Stimulated activated CD4-positive, alpha-beta T cell treated with anti-CD3 and anti-CD28 coated beads, Interleukin-4, amount 100 ng/mL, for 24 hours (primary cell): ENCODE measurements at regions not wholly inside any gene's neighbourhood (a gene's known extent, or its start where the extent isn't known, plus 50 kb on each side); places are given as distances from the start of the nearest gene placed in this dataset.

Experiments used
- DNase-seq: peaks from one replicate; pipeline ENCODE4 v3.0.0-alpha.2; 2020

DNA sequence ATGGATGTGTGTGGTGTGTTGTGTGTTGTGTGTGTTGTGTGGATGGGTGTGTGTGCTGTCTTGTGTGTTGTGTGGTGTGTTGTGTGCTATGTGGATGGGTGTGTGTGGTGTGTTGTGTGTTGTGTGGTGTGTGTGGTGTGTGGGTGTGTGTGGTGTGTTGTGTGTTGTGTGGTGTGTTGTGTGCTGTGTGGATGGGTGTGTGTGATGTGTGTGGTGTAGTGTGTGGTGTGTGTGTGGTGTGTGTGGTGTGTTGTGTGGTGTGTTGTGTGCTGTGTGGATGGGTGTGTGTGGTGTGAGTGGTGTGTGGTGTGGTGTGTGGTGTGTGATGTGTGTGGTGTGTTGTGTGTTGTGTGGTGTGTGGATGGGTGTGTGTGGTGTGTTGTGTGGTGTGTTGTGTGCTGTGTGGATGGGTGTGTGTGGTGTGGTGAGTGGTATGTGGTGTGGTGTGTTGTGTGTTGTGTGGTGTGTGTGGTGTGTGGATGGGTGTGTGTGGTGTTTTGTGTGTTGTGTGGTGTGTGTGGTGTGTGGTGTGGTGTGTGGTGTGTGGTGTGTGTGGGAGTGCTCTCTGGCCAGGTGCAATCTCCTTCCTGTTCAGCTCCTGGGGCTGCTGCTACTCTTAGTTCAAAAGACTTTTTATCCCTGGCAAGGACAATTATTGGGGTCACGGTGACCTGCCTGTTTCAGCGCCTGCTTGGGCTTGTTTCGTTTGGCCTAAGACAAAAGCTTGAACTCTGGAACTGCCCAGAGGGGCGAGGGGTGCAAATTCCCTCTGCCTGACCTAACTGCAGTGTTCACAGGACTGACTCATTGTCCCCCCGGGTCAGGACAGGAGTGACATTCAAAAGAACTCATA is 101.1 kb downstream of the UBIAD1 start:
- no peak for DNase-seq

GRCh38 chr1:11374748-11375110 is 101.7 kb downstream of the UBIAD1 start:
- no peak for DNase-seq

- DNase-seq, result no peak
These were observed 101.9 kb upstream of the DISP3 start for GRCh38 chr1:11377001-11377583.

DNA sequence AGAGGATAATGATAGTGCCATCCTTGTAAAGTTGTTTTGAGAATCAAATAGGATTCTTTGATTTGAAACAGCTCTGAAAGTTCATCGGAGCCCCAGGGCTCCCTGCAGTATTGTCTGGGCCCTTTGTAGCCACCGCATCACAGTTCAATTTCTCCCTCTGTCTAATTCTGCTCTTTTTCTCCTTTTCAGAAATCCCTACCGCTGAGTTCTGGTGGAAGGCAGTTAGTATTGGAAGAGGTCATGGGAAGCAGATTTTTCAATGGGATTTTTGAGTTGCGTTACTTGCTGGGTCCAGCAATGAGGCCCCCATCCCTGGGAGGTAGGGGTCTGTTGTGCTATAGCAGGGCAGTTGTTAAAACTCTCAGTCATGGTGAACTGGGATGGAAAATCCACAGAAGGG is 101.0 kb upstream of the DISP3 start:
- no peak for DNase-seq

DNA sequence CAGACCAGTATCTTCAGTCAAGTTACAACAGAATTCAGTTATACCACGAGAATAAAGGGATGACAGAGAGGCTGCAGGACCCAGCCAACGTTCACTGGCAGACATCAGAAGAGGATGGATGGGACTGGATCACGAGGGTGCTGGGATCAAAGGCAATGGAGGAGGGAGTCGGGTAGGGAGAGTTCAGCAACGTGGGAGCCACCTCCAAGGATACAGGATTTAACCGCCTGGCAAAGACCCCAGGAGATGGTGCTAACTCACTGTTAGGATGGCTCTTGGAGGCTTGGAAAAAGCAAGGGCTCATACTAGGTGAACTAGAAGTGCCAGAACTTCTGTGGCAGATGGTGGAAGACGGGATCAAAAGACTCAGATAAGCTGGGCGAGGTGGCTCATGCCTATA is 99.1 kb upstream of the DISP3 start:
- DNase-seq, result no peak

GRCh38 chr1:11380500-11380899 is 98.5 kb upstream of the DISP3 start:
- DNase-seq, result no peak

DNA sequence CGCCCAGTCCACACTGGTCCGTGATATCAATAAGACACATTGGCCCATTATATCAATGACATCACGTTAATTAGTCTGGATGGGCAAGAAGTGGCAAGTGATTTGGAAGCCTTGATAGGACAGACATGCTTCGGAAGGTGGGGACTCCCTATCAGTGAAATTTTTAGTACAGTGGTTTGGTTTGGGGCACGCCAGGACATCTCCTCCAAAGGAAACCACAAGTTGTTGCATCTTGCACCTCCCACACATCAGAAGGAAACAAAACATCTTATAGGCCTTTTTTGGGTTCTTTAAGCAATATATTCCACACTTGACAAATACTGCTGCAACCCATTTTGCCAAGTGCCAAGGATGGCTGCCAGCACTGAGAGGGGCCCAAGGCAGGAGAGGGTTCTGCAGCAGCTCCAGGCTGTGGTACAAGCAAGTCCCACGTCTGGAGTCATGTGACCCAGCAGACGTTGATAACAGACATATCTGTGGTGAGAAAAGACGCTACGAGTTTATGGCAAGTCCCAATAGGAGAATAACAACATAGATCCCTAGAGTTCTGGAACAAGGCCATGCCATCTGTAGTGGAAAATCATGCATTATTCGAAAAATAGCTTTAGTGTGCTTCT is 95.3 kb upstream of the DISP3 start:
- DNase-seq, result no peak

GRCh38 chr1:11384170-11384554 is 94.8 kb upstream of the DISP3 start:
- no peak for DNase-seq

- DNase-seq, result no peak
These were observed 91.1 kb upstream of the DISP3 start for GRCh38 chr1:11387829-11388228.

DNA sequence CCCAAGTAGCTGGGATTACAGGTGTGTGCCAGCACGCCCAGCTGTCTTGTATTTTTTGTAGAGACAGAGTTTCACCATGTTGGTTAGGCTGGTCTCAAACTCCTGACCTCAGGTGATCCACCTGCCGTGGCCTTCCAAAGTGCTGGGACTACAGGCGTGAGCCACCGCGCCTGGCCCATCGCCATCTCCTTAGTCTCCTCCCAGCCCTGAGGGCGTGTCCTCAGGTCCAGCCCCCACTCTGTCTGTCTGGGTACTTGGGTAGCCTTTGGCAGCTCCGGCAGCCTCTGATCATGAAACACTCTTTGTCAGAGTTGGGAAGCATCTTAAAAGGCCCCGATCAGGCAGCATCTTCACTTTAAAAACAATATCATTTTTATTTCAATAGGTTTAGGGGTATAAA is 90.3 kb upstream of the DISP3 start:
- DNase-seq, result no peak

GRCh38 chr1:11391327-11391726 is 87.6 kb upstream of the DISP3 start:
- DNase-seq, result no peak

DNA sequence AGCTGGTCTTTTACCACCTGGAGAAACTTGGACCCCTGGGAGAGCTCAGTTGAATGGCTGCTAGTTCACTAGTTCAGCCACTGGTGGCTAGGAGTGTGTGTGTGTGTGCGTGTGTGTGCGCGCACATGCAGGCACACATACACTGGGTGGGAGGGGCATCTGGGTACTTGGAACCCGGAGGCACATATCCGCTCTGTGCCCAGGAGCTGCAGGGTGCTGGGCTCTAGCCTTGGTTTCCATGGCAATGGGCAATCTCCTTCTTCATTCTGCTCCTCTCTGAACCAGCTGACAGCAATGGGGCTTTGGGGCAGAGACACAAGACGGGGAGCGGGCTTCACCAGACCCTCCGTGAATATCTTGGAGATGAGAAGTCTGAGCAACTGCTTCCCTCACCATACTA is 87.1 kb upstream of the DISP3 start:
- DNase-seq, result no peak

DNA sequence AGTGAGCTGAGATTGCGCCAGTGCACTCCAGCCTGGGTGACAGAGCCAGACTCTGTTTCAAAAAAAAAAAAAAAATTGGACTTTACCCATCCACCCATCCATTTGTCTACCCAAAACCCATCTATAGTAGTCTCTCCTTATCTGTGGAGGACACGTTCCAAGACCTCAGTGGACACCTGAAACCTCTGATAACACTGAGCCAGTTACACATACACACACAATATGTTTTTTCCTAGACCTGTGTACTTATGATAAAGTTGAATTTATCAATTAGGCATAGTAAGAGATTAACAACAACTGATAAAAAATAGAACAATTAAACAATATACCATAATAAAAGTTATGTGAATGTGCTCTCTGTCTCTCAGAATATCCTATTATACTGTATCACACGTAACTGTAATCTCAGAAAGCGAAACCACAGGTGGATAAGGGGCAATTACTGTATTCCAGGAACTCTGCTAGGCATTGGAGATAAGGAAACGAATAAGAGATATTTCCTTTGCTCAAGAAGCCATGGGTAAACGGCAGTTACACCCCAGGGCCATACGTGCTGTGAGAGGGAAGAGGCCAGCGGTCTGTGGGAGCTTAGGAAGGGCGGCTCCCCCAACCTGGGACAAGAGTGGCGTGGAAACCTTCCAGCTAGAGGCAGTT is 84.2 kb upstream of the DISP3 start:
- no peak for DNase-seq

DNA sequence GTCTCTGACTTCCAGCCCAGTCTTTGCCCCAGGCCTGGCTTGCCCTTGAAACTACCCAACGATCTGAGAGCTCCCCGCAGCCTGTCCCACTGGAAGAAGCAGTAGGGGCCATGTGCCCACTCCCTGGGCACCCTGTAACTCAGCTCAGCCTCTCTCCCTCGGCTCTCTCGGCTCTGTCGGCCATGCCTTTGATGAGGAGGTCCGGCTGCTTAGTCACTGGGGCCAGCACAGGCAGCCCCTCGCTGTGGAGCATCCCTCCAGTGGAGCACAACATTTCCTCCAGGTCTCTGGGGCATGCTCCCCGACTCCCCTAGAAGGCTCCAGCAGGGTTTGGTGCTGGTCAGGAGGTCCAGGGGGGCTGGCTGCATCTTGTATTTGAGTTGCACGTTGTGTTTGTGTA is 83.3 kb upstream of the DISP3 start:
- DNase-seq, result no peak

DNA sequence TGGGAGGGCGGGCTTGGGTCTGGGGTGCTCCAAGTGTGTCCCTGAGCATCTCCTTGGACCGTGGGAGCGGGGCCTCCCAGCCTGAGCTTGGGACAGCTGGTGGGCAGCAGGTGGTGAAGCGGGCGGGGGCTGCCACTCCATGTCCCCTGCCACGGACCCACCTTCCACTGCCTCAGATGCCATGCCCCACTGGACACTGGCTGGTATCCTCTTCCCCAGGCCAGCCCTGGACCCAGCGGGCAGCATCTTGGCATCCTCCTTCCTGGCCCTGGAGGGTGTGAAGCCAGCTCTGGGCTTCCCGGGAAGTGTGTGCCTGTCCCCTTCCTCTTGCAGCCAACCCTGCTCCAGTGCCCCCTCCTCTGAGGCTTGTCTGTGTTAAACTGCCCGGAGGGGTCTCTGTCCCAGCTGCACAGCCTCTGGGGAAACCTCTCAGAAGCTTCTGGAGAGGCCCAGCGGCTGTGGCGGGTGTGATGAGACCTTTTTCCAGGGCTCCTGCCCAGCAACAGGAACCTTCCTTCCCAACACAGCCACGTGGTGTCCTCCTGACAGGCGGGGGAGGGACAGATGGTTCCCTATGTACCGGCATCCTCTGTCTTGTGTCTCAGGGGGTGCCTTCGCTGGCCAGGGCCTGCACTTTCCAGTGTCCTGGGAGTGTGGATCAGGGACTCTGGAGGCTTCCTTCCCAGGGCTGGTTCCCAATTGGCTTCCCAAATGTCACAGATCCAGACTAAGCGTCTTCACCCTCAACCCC is 81.6 kb upstream of the DISP3 start:
- no peak for DNase-seq

- no peak for DNase-seq
These were observed 79.7 kb upstream of the DISP3 start for GRCh38 chr1:11399250-11399649.

DNA sequence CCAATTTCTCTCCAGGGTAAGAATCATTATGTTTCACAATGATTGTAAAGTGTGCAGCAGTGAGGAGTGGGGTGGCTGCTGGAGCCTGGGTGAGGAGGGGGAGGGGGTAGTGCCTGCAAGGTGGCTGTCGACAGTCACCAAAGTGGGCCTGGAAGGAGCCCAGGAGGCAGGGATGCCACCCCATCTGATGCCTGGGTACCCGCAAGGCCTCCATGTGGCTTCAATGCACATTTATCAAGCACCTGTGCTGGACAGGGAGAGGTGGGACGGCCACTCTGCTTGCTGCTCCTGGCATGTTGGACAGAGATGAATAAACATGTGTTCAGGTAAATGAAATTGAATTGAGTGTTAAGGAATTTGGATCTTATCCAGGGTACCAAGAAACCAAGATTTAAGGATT is 78.8 kb upstream of the DISP3 start:
- DNase-seq, result no peak

DNA sequence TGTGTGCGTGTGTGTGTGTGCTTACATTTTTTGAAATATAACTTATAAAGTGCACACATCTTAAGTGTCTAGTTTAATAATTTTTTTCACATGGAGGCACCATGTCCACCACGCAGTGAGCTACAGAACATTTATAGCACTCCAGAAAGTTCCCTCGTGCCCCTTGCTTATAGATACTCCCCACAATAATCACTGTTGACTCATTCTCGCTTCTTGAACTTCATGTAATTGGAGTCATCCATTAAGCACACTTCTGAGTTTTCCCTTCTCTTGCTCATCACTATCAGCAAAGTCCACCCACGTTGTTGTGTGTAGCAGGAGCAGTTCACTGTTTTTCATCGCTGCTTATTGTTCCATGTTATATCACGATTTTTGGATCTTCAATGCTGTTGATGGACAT is 78.4 kb upstream of the DISP3 start:
- no peak for DNase-seq

- no peak for DNase-seq
These were observed 72.1 kb upstream of the DISP3 start for GRCh38 chr1:11406845-11407244.

- peak; percentile 10 for DNase-seq
These were observed 71.5 kb upstream of the DISP3 start for GRCh38 chr1:11407301-11407994.

DNA sequence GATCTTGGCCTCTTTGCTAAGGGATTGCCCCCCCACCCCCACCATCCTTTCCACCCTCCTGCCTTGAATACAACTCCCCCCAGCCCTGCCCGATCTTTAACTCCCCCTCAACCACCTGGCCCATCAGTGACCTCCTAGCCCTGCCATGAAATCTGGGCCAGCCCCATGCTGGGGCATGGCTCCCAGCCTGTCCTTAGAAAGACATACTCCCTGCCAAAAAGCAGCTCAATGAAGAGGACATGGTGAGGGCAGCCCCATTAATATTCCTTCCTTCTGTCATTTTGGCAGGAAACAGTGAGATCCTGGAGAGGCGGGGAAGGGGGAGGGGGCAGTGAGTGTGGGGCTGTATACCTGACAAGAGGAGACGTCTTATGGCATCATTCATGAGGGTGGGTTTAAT is 66.8 kb upstream of the DISP3 start:
- DNase-seq, result no peak

DNA sequence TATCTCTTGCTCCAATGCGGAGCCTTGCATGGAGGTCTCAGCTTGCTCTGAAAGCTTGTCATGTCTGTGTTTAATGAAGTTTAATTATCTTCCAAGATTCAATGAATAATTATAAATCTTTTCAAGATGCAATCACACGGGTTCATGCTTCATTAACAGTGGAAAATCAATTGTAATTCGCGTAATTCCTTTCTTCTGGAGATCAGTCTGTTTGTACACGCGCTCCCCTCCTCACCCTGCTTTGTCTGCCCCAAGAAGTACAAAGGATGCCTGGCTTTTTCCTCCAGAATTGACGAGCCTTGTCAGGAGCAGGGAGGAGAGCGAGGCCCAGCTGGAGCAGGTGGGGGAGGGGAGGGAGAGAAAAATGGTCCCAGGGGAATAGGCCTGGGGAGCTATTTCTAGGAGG is 65.0 kb upstream of the DISP3 start:
- DNase-seq, result no peak
